HCT116 (cell line): ENCODE measurements at regions not wholly inside any gene's neighbourhood (a gene's known extent, or its start where the extent isn't known, plus 50 kb on each side); places are given as distances from the start of the nearest gene placed in this dataset.

Experiments
- ATF3 ChIP-seq: IDR thresholded peaks from 2 replicates; pipeline ENCODE4 v1.6.1; 2012
- CEBPB ChIP-seq: IDR thresholded peaks from 2 replicates; pipeline ENCODE4 v1.6.1; 2012; ENCODE audit warnings: low read depth
- CTCF ChIP-seq, 3 experiments: fragments of 200-600 bp in 1 of 3; sonication (generic) in 1 of 3; IDR thresholded peaks in 2 of 3; conservative IDR thresholded peaks in 1 of 3; 2 replicates each; pipeline ENCODE4 v1.5.1; 2012 to 2017; ENCODE audit warnings: low read depth in 2 of 3, low read length in 2 of 3, antibody characterized with exemption in 1 of 3, borderline replicate concordance in 1 of 3, control low read depth in 1 of 3, mild to moderate bottlenecking in 1 of 3, mixed read lengths in 1 of 3, mixed run types in 1 of 3, moderate library complexity in 1 of 3; ENCODE audit not compliant: insufficient read depth in 1 of 3
- EZH2 ChIP-seq: fragments of 200-600 bp; sonication (generic); IDR thresholded peaks from 2 replicates; pipeline ENCODE4 v1.6.1; 2017; ENCODE audit warnings: antibody characterized with exemption, mixed run types
- EZH2phosphoT487 ChIP-seq: fragments of 200-600 bp; IDR thresholded peaks from 2 replicates; pipeline ENCODE4 v1.6.1; 2018; ENCODE audit warnings: antibody characterized with exemption, borderline replicate concordance
- JUND ChIP-seq: IDR thresholded peaks from 2 replicates; pipeline ENCODE4 v1.6.1; 2012
- POLR2A ChIP-seq: IDR thresholded peaks from 2 replicates; pipeline ENCODE4 v1.7.0; 2011; ENCODE audit warnings: borderline replicate concordance; ENCODE audit not compliant: insufficient read depth, insufficient read length; ENCODE audit errors: extremely low read depth
- POLR2AphosphoS5 ChIP-seq: IDR thresholded peaks from 2 replicates; pipeline ENCODE4 v1.6.1; 2011; ENCODE audit warnings: mild to moderate bottlenecking, low read depth, low read length, moderate library complexity
- RAD21 ChIP-seq: IDR thresholded peaks from 2 replicates; pipeline ENCODE4 v1.6.1; 2012; ENCODE audit warnings: low read depth, mild to moderate bottlenecking
- REST ChIP-seq: IDR thresholded peaks from 2 replicates; pipeline ENCODE4 v1.6.1; 2012; ENCODE audit warnings: low read depth
- SIN3A ChIP-seq: IDR thresholded peaks from 2 replicates; pipeline ENCODE4 v1.6.1; 2012; ENCODE audit warnings: low read depth
- TCF7L2 ChIP-seq: IDR thresholded peaks from 2 replicates; pipeline ENCODE4 v1.7.0; 2011; ENCODE audit warnings: borderline replicate concordance, inconsistent platforms; ENCODE audit not compliant: insufficient read depth, insufficient read length; ENCODE audit errors: extremely low read depth
- YY1 ChIP-seq: IDR thresholded peaks from 2 replicates; pipeline ENCODE4 v1.6.1; 2011; ENCODE audit warnings: low read length, low read depth, moderate library complexity, mild to moderate bottlenecking; ENCODE audit not compliant: insufficient replicate concordance; ENCODE audit errors: extremely low read depth
- ZFX ChIP-seq: fragments of 450-650 bp; IDR thresholded peaks from 2 replicates; pipeline ENCODE4 v1.6.1; 2017

- TF ChIP-seq POLR2A (no peak), CTCF (IDR thresholded peaks at IDR 0.05 in 2 of 3, conservative IDR thresholded peaks at IDR 0.05 in 1 of 3; ENCODE audit: borderline replicate concordance in 1 of 3, insufficient read depth in 1 of 3, low read depth in 2 of 3, low read length in 2 of 3) (no peak), POLR2AphosphoS5 (no peak), SIN3A (no peak), RAD21 (no peak), CEBPB (no peak), ZFX (no peak), EZH2 (no peak), ATF3 (no peak), REST (no peak), TCF7L2 (no peak), JUND (no peak), EZH2phosphoT487 (no peak), YY1 (no peak)
These were observed 999.7 kb upstream of the SEL1L start for GRCh38 chr14:82533351-82533750.
